Stimulated activated CD4-positive, alpha-beta T cell treated with anti-CD3 and anti-CD28 coated beads, Interleukin-1b, Interleukin-23, amount 100 ng/mL, for 1 hour (primary cell): ENCODE measurements at regions not wholly inside any gene's neighbourhood (a gene's known extent, or its start where the extent isn't known, plus 50 kb on each side); places are given as distances from the start of the nearest gene placed in this dataset.

ENCODE experiments used
- DNase-seq, 2 donors: peaks; one replicate each; pipeline ENCODE4 v3.0.0-alpha.2; 2020; ENCODE audit warnings: low read depth in 2 of 2

- no peak for DNase-seq
Measured at GRCh38 chr1:29845910-29846309, 609.6 kb downstream of the PTPRU start.

- DNase-seq = no peak
Measured at GRCh38 chr1:29842130-29842529, 605.8 kb downstream of the PTPRU start.

- DNase-seq = no peak
Measured at GRCh38 chr1:29839726-29840125, 603.4 kb downstream of the PTPRU start.

- no peak for DNase-seq
Measured at GRCh38 chr1:29838738-29839320, 602.5 kb downstream of the PTPRU start.

- no peak for DNase-seq
Measured at GRCh38 chr1:29836651-29837646, 600.6 kb downstream of the PTPRU start.

- no peak for DNase-seq
Measured at GRCh38 chr1:29835874-29836273, 599.6 kb downstream of the PTPRU start.

- no peak for DNase-seq
Measured at GRCh38 chr1:29835406-29835805, 599.1 kb downstream of the PTPRU start.

GRCh38 chr1:29833581-29833980 is 597.3 kb downstream of the PTPRU start:
- DNase-seq = no peak

GRCh38 chr1:29832936-29833335 is 596.6 kb downstream of the PTPRU start:
- DNase-seq = no peak

GRCh38 chr1:29832471-29832870 is 596.1 kb downstream of the PTPRU start:
- no peak for DNase-seq

GRCh38 chr1:29831500-29832117 is 595.3 kb downstream of the PTPRU start:
- no peak for DNase-seq

GRCh38 chr1:29830916-29831315 is 594.6 kb downstream of the PTPRU start:
- DNase-seq = no peak

- no peak for DNase-seq
Measured at GRCh38 chr1:29830383-29830782, 594.1 kb downstream of the PTPRU start.

GRCh38 chr1:29829448-29830344 is 593.4 kb downstream of the PTPRU start:
- DNase-seq = no peak

- DNase-seq = no peak
Measured at GRCh38 chr1:29828526-29829447, 592.5 kb downstream of the PTPRU start.

- DNase-seq = no peak
Measured at GRCh38 chr1:29827801-29828525, 591.6 kb downstream of the PTPRU start.

- DNase-seq = no peak
Measured at GRCh38 chr1:29827237-29827750, 591.0 kb downstream of the PTPRU start.

- no peak for DNase-seq
Measured at GRCh38 chr1:29826646-29827045, 590.3 kb downstream of the PTPRU start.

GRCh38 chr1:29825941-29826415 is 589.7 kb downstream of the PTPRU start:
- no peak for DNase-seq
